Esophagus muscularis mucosa (tissue), 4 donors: ENCODE measurements at regions not wholly inside any gene's neighbourhood (a gene's known extent, or its start where the extent isn't known, plus 50 kb on each side); places are given as distances from the start of the nearest gene placed in this dataset.

ENCODE experiments used
- DNase-seq: peaks from one replicate; pipeline ENCODE4 v3.0.0-alpha.2; 2017; ENCODE audit errors: extremely low spot score
- H3K27ac ChIP-seq, 4 donors: fragments of 200-600 bp; sonication (generic); replicated peaks in 1 of 4; 1 replicate in 3 of 4; 2 replicates in 1 of 4; pipeline ENCODE4 v1.5.1; 2016 to 2019; ENCODE audit warnings: mild to moderate bottlenecking in 1 of 4
- H3K27me3 ChIP-seq, 4 donors: fragments of 200-600 bp; sonication (generic); one replicate each; pipeline versions ENCODE4 v1.5.1 to v1.6.0; 2016 to 2019
- H3K36me3 ChIP-seq, 4 donors: fragments of 200-600 bp; sonication (generic); one replicate each; pipeline ENCODE4 v1.5.1; 2016 to 2019
- H3K4me1 ChIP-seq, 4 donors: fragments of 200-600 bp; sonication (generic); one replicate each; pipeline ENCODE4 v1.5.1; 2016 to 2019
- H3K4me3 ChIP-seq, 4 donors: fragments of 200-600 bp; sonication (generic); 1 replicate in 2 of 4; 2 replicates in 2 of 4; pipeline ENCODE4 v1.5.1; 2016 to 2019; ENCODE audit warnings: mild to moderate bottlenecking in 4 of 4, moderate library complexity in 1 of 4
- H3K9me3 ChIP-seq, 4 donors: fragments of 200-600 bp; sonication (generic); 1 replicate in 3 of 4; 2 replicates in 1 of 4; pipeline ENCODE4 v1.5.1; 2016 to 2019
- CTCF ChIP-seq, 3 experiments: fragments of 200-600 bp in 2 of 3; fragments of 450-650 bp in 1 of 3; sonication (generic) in 2 of 3; IDR thresholded peaks; one replicate each; pipeline ENCODE4 v1.5.1; 2017 to 2019; ENCODE audit warnings: antibody characterized with exemption in 3 of 3, mild to moderate bottlenecking in 2 of 3, moderate library complexity in 1 of 3
- EP300 ChIP-seq: sonication (generic); formaldehyde crosslinking; IDR thresholded peaks from one replicate; pipeline ENCODE4 v1.6.1; 2017; ENCODE audit warnings: antibody characterized with exemption
- POLR2A ChIP-seq: fragments of 450-650 bp; IDR thresholded peaks from one replicate; pipeline ENCODE4 v1.6.1; 2017; ENCODE audit warnings: antibody characterized with exemption, moderate library complexity, mild to moderate bottlenecking, low read depth
- POLR2AphosphoS5 ChIP-seq, 2 donors: sonication (generic); formaldehyde crosslinking; IDR thresholded peaks; one replicate each; pipeline ENCODE4 v1.6.1; 2017; ENCODE audit warnings: antibody characterized with exemption in 2 of 2
- WGBS: methylation state at CpG from one replicate; pipeline ENCODE4 v1.1.5; 2018; 5-methylcytosine and 5-hydroxymethylcytosine counted together
- intact Hi-C: fragments of 100-400 bp; cut with DNase I; formaldehyde crosslinking; loops from one replicate; pipeline ENCODE4 v1.15.1; 2023

- no peaks in the 10 kb centered on the region for H3K36me3 ChIP-seq
- no peaks in the 10 kb centered on the region for H3K9me3 ChIP-seq
- no peak for DNase-seq
- TF ChIP-seq POLR2A (no peak), EP300 (no peak), POLR2AphosphoS5 (IDR thresholded peaks at IDR 0.05) (no peak), CTCF (IDR thresholded peaks at IDR 0.05) (no peak)
- no peak overlapping the region for H3K27ac ChIP-seq
- H3K4me1 ChIP-seq: no peaks in the 10 kb centered on the region
- WGBS: 94% methylated on average over 14 of the region's 16 CpGs
- no peak overlapping the region for H3K4me3 ChIP-seq
- intact Hi-C loops: no loop called here
- no peaks in the 10 kb centered on the region for H3K27me3 ChIP-seq
These were observed 155.1 kb downstream of the LPIN1 start for GRCh38 chr2:11901351-11902069.

DNA sequence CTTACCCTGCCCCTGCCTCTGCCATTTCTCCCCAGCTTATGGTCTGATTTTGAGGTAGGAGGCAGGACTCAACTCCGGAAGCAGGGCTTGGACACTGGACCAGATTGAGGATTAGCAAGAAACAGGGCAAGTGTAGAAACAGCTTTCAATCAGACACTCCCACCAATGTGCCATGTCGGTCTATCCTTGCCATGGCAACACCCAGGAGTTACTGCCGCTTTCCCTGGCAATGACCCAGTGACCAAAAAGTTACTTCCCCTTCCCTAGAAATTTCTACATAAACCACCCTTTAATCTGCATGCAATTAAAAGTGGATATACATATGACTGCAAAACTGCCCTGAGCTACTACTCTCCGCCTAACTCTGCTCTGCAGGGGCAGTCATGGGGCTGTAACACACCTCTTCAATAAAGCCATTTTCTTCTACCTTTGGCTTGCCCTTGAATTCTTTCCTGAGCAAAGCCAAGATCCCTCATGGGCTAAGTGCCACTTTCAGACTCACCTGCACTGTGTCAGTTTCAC lies 156.7 kb downstream of the LPIN1 start:
- Histone ChIP-seq H3K4me1 (no peaks in the 10 kb centered on the region), H3K27ac (no peak overlapping the region), H3K36me3 (no peaks in the 10 kb centered on the region), H3K27me3 (no peaks in the 10 kb centered on the region), H3K9me3 (peaks cover 0 to 8% (median 4%) of the 10 kb centered on the region in 4 donors), H3K4me3 (no peak overlapping the region)
- TF ChIP-seq POLR2AphosphoS5 (IDR thresholded peaks at IDR 0.05) (no peak), POLR2A (no peak), CTCF (IDR thresholded peaks at IDR 0.05) (no peak), EP300 (no peak)
- 89% methylated on average over 4 of the region's 4 CpGs for WGBS
- no peak for DNase-seq
- intact Hi-C loops: no loop called here

DNA sequence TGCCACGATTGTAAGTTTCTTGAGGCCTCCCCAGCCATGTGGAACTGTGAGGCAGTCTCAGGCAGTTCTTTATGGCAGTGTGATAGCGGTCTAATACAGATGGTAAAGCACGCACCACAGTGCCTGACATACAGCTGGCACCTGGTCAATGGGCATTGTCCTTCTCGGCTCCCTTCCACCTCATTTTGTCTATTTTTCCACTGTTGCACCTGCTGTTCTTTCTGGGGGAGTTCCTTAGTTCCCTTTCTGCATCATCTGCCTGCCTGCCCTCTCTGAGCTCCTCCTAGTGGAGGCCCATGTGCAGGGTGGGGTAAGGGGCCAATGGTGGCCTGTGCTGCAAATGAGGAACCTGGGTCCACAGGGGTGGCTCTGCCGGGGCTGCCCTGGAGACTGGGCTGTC lies 157.6 kb downstream of the LPIN1 start:
- H3K4me3 ChIP-seq: no peak overlapping the region
- no peaks in the 10 kb centered on the region for H3K4me1 ChIP-seq
- 82% methylated on average over 5 of the region's 5 CpGs for WGBS
- TF ChIP-seq POLR2A: no peak
- no peak for TF ChIP-seq POLR2AphosphoS5 (IDR thresholded peaks at IDR 0.05)
- TF ChIP-seq EP300: no peak
- TF ChIP-seq CTCF (IDR thresholded peaks at IDR 0.05): no peak
- H3K27me3 ChIP-seq: no peaks in the 10 kb centered on the region
- H3K36me3 ChIP-seq: no peaks in the 10 kb centered on the region
- no peak overlapping the region for H3K27ac ChIP-seq
- intact Hi-C loops: no loop called here
- peaks cover 0 to 8% (median 4%) of the 10 kb centered on the region in 4 donors for H3K9me3 ChIP-seq
- DNase-seq: no peak

- Histone ChIP-seq H3K9me3 (peaks cover 0 to 8% (median 4%) of the 10 kb centered on the region in 4 donors), H3K4me3 (no peak overlapping the region), H3K4me1 (no peaks in the 10 kb centered on the region), H3K27ac (no peak overlapping the region), H3K36me3 (no peaks in the 10 kb centered on the region), H3K27me3 (no peaks in the 10 kb centered on the region)
- DNase-seq: no peak
- intact Hi-C loops: no loop called here
- 66% methylated on average over 3 of the region's 3 CpGs for WGBS
- TF ChIP-seq POLR2A (no peak), EP300 (no peak), CTCF (IDR thresholded peaks at IDR 0.05) (no peak), POLR2AphosphoS5 (IDR thresholded peaks at IDR 0.05) (no peak)
These were observed 158.5 kb downstream of the LPIN1 start for GRCh38 chr2:11904941-11905340.

DNA sequence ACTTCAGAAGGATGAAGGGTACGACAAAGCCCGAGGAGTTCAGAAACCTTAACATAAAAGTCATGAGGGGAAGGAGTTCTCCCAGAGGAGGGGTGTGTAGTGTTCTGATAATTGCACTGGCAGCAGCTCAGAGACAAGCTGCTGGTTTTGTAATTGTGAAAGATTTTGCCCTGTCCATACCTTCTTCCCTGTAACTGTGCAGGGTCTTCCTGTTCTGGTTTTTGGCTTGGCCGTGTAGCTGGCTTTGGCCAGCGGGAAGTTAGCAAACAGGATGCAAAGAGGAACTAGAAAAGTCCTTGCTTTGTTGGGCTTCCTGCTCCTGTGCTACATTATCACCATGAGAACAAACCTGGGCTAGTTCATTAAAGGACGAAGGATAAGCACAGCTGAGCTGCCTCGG lies 160.8 kb downstream of the LPIN1 start:
- H3K9me3 ChIP-seq: peaks cover 0 to 8% (median 4%) of the 10 kb centered on the region in 4 donors
- H3K4me3 ChIP-seq: no peak overlapping the region
- no peaks in the 10 kb centered on the region for H3K27me3 ChIP-seq
- no peaks in the 10 kb centered on the region for H3K36me3 ChIP-seq
- DNase-seq: no peak
- H3K4me1 ChIP-seq: no peaks in the 10 kb centered on the region
- intact Hi-C loops: no loop called here
- no peak overlapping the region for H3K27ac ChIP-seq
- TF ChIP-seq CTCF (IDR thresholded peaks at IDR 0.05) (no peak), POLR2A (no peak), POLR2AphosphoS5 (IDR thresholded peaks at IDR 0.05) (no peak), EP300 (no peak)
- WGBS: 70% methylated on average over 6 of the region's 6 CpGs
